Activated CD8-positive, alpha-beta T cell treated with anti-CD3 and anti-CD28 coated beads for 36 hours (primary cell): ENCODE measurements at regions not wholly inside any gene's neighbourhood (a gene's known extent, or its start where the extent isn't known, plus 50 kb on each side); places are given as distances from the start of the nearest gene placed in this dataset.

Experiments used
- ATAC-seq: fragments of 200-7000 bp; cut with Tn5 transposase; one replicate; pipeline ENCODE4 v1.10.0; 2021; ENCODE audit warnings: mild to moderate bottlenecking, moderate library complexity
- CTCF ChIA-PET: fragments of 350-600 bp; sonication (Branson Sonifier 250); formaldehyde crosslinking; loops from one replicate; lab custom pipeline; 2021; ENCODE audit warnings: antibody characterized with exemption; lab: Charles Lee
- POLR2A ChIA-PET: fragments of 350-600 bp; sonication (Branson Sonifier 250); formaldehyde crosslinking; loops from one replicate; lab custom pipeline; 2021; ENCODE audit warnings: antibody characterized with exemption; lab: Charles Lee
- DNase-seq: peaks from one replicate; pipeline ENCODE4 v3.0.0-alpha.2; 2020
- H3K27ac Mint-ChIP-seq: one replicate; pipeline ENCODE4 v1.8.0; 2021; ENCODE audit warnings: mild to moderate bottlenecking, mixed read lengths
- H3K27me3 Mint-ChIP-seq: one replicate; pipeline ENCODE4 v1.8.0; 2021; ENCODE audit warnings: mixed read lengths
- H3K36me3 Mint-ChIP-seq: one replicate; pipeline ENCODE4 v1.8.0; 2021; ENCODE audit warnings: low read depth, mixed read lengths
- H3K4me1 Mint-ChIP-seq: one replicate; pipeline ENCODE4 v1.8.0; 2021; ENCODE audit warnings: low read depth, mixed read lengths
- H3K4me3 Mint-ChIP-seq: one replicate; pipeline ENCODE4 v1.8.0; 2021; ENCODE audit warnings: mild to moderate bottlenecking, moderate library complexity, mixed read lengths
- H3K9me3 Mint-ChIP-seq: one replicate; pipeline ENCODE4 v1.8.0; 2021; ENCODE audit warnings: mixed read lengths
- CTCF ChIP-seq: fragments of 200-600 bp; IDR thresholded peaks from one replicate; pipeline ENCODE4 v1.8.0; 2022; ENCODE audit warnings: antibody characterized with exemption, mild to moderate bottlenecking
- intact Hi-C: fragments of 100-400 bp; cut with micrococcal nuclease; formaldehyde crosslinking; loops from one replicate; pipeline ENCODE4 v1.10.0; 2022

GRCh38 chr5:2283481-2284045 is 400.8 kb upstream of the IRX4 start:
- DNase-seq: no peak
- Mint-ChIP-seq H3K4me1 (no peaks in the 10 kb centered on the region), H3K4me3 (no peak overlapping the region), H3K27me3 (no peaks in the 10 kb centered on the region), H3K27ac (no peak overlapping the region), H3K9me3 (no peaks in the 10 kb centered on the region), H3K36me3 (no peaks in the 10 kb centered on the region)
- ChIA-PET POLR2A (no interaction called here), CTCF (no interaction called here)
- intact Hi-C loops: no loop called here
- ATAC-seq: no peak
- no peak for TF ChIP-seq CTCF

GRCh38 chr5:2282893-2283292 is 400.2 kb upstream of the IRX4 start:
- ATAC-seq (no peak), DNase-seq (no peak)
- intact Hi-C loops: no loop called here
- POLR2A ChIA-PET: no interaction called here
- TF ChIP-seq CTCF: no peak
- no peaks in the 10 kb centered on the region for H3K27me3 Mint-ChIP-seq
- no peaks in the 10 kb centered on the region for H3K36me3 Mint-ChIP-seq
- H3K9me3 Mint-ChIP-seq: no peaks in the 10 kb centered on the region
- H3K27ac Mint-ChIP-seq: no peak overlapping the region
- no peak overlapping the region for H3K4me3 Mint-ChIP-seq
- CTCF ChIA-PET: no interaction called here
- no peaks in the 10 kb centered on the region for H3K4me1 Mint-ChIP-seq

- H3K4me3 Mint-ChIP-seq: no peak overlapping the region
- ChIA-PET POLR2A (no interaction called here), CTCF (no interaction called here)
- no peaks in the 10 kb centered on the region for H3K27me3 Mint-ChIP-seq
- H3K27ac Mint-ChIP-seq: no peak overlapping the region
- no peaks in the 10 kb centered on the region for H3K9me3 Mint-ChIP-seq
- no peak for DNase-seq
- intact Hi-C loops: no loop called here
- no peaks in the 10 kb centered on the region for H3K4me1 Mint-ChIP-seq
- no peaks in the 10 kb centered on the region for H3K36me3 Mint-ChIP-seq
- TF ChIP-seq CTCF: no peak
- ATAC-seq: no peak
Observed at GRCh38 chr5:2282034-2282690, 399.4 kb upstream of the IRX4 start.

- Mint-ChIP-seq H3K27ac (no peak overlapping the region), H3K27me3 (no peaks in the 10 kb centered on the region), H3K4me1 (no peaks in the 10 kb centered on the region), H3K9me3 (no peaks in the 10 kb centered on the region), H3K36me3 (no peaks in the 10 kb centered on the region), H3K4me3 (no peak overlapping the region)
- intact Hi-C loops: no loop called here
- DNase-seq (no peak), ATAC-seq (no peak)
- TF ChIP-seq CTCF: no peak
- ChIA-PET POLR2A (no interaction called here), CTCF (no interaction called here)
Observed at GRCh38 chr5:2281446-2281845, 398.7 kb upstream of the IRX4 start.

GRCh38 chr5:2280318-2280717 is 397.6 kb upstream of the IRX4 start:
- CTCF ChIA-PET: no interaction called here
- intact Hi-C loops: no loop called here
- H3K4me3 Mint-ChIP-seq: no peak overlapping the region
- no peaks in the 10 kb centered on the region for H3K9me3 Mint-ChIP-seq
- H3K4me1 Mint-ChIP-seq: no peaks in the 10 kb centered on the region
- no peak for TF ChIP-seq CTCF
- no peaks in the 10 kb centered on the region for H3K36me3 Mint-ChIP-seq
- ATAC-seq (no peak), DNase-seq (no peak)
- POLR2A ChIA-PET: no interaction called here
- H3K27ac Mint-ChIP-seq: no peak overlapping the region
- H3K27me3 Mint-ChIP-seq: no peaks in the 10 kb centered on the region
